Nephron progenitor cell (in vitro differentiated cells): ENCODE measurements at regions not wholly inside any gene's neighbourhood (a gene's known extent, or its start where the extent isn't known, plus 50 kb on each side); places are given as distances from the start of the nearest gene placed in this dataset.

ENCODE experiments used
- DNase-seq: peaks from one replicate; pipeline ENCODE4 v3.0.0; 2021
- H3K27ac Mint-ChIP-seq: 2 replicates; pipeline ENCODE4 v1.8.0; 2021; ENCODE audit warnings: mild to moderate bottlenecking, moderate library complexity, mixed read lengths
- H3K27me3 Mint-ChIP-seq: 2 replicates; pipeline ENCODE4 v1.8.0; 2021; ENCODE audit warnings: mild to moderate bottlenecking, low read depth, mixed read lengths; ENCODE audit not compliant: poor library complexity
- H3K36me3 Mint-ChIP-seq: 2 replicates; pipeline ENCODE4 v1.8.0; 2021; ENCODE audit warnings: low read depth, mixed read lengths
- H3K4me1 Mint-ChIP-seq: 2 replicates; pipeline ENCODE4 v1.8.0; 2021; ENCODE audit warnings: mixed read lengths
- H3K4me3 Mint-ChIP-seq: 2 replicates; pipeline ENCODE4 v1.8.0; 2021; ENCODE audit warnings: mild to moderate bottlenecking, moderate library complexity, mixed read lengths
- H3K9me3 Mint-ChIP-seq: 2 replicates; pipeline ENCODE4 v1.8.0; 2021; ENCODE audit warnings: mild to moderate bottlenecking, moderate library complexity, mixed read lengths
- CTCF ChIP-seq: fragments of 200-600 bp; sonication (generic); IDR thresholded peaks from 2 replicates; pipeline ENCODE4 v1.5.0; 2021; ENCODE audit warnings: antibody characterized with exemption

DNA sequence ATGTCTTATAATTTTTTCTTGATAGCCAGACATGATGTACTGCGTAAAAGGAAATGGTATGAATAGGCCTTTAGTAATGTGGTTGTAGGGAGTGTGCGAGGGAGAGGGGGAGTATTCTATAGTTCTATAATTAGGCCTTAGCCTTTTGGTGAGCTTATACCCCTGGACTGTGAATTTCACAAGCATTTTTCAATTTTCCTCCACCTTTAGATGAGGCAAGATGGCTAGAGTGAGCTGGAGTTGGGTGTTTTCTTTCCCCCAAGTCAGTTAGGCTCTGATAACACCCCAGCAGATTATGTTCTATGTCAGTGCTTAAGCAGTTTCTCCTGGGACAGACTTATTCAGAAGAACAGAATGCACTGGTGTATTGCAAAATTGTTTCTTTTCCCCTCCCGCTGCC is 210.2 kb upstream of the NPY2R start:
- peaks cover 3% of the 10 kb centered on the region for H3K9me3 Mint-ChIP-seq
- no peak for DNase-seq

GRCh38 chr4:154998773-154999172 is 209.7 kb upstream of the NPY2R start:
- Mint-ChIP-seq H3K36me3 (no peaks in the 10 kb centered on the region), H3K27me3 (peaks cover 12% of the 10 kb centered on the region), H3K9me3 (peaks cover 3% of the 10 kb centered on the region), H3K4me3 (no peak overlapping the region), H3K4me1 (no peaks in the 10 kb centered on the region), H3K27ac (no peak overlapping the region)
- no peak for DNase-seq
- no peak for TF ChIP-seq CTCF

More for the DNA sequence above, 210.2 kb upstream of the NPY2R start:
- H3K4me3 Mint-ChIP-seq = no peak overlapping the region
- no peaks in the 10 kb centered on the region for H3K36me3 Mint-ChIP-seq
- H3K27me3 Mint-ChIP-seq = peaks cover 9% of the 10 kb centered on the region
- TF ChIP-seq CTCF = no peak
- no peaks in the 10 kb centered on the region for H3K4me1 Mint-ChIP-seq
- no peak overlapping the region for H3K27ac Mint-ChIP-seq

DNA sequence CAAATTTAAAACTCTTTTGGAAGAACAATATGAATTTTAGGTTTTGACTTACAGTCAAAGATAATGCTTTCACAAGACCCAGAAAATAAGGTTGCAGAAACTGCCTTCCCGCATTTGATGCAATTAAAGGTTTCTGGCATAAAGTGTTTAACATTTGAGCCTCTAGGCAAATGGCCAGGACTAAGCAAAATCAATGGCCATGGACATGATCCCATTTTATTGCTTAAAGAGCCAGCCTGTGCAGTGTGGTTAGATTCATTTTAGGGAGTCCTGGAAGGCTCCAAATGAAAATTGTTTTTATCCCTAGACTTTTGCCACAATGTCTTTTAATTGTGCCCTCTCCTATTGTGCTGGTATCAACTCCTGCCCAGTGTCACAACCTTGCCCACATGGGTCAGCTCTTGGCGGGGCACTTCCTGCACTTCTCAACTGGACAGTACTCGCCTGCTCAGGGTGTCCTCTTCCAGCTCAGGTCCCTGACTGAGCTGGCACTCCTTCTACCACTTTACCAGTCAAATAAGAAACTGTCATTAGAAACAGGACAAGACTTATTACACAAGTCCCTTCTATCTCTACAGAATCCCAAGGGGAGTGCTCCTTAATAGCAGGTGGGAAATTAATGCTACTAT is 208.4 kb upstream of the NPY2R start:
- peaks cover 3% of the 10 kb centered on the region for H3K9me3 Mint-ChIP-seq
- no peak for TF ChIP-seq CTCF
- no peaks in the 10 kb centered on the region for H3K4me1 Mint-ChIP-seq
- no peak overlapping the region for H3K27ac Mint-ChIP-seq
- peaks cover 12% of the 10 kb centered on the region for H3K27me3 Mint-ChIP-seq
- H3K36me3 Mint-ChIP-seq = no peaks in the 10 kb centered on the region
- no peak overlapping the region for H3K4me3 Mint-ChIP-seq
- no peak for DNase-seq

GRCh38 chr4:155001251-155001650 is 207.2 kb upstream of the NPY2R start:
- Mint-ChIP-seq H3K27ac (no peak overlapping the region), H3K36me3 (no peaks in the 10 kb centered on the region), H3K4me1 (peaks cover 10% of the 10 kb centered on the region), H3K4me3 (no peak overlapping the region), H3K9me3 (peaks cover 3% of the 10 kb centered on the region), H3K27me3 (peaks cover 3% of the 10 kb centered on the region)
- DNase-seq = no peak
- TF ChIP-seq CTCF = no peak

- Mint-ChIP-seq H3K4me3 (no peak overlapping the region), H3K27me3 (peaks cover 6% of the 10 kb centered on the region), H3K4me1 (peaks cover 27% of the 10 kb centered on the region), H3K9me3 (peaks cover 3% of the 10 kb centered on the region), H3K36me3 (no peaks in the 10 kb centered on the region), H3K27ac (no peak overlapping the region)
- no peak for DNase-seq
- TF ChIP-seq CTCF = no peak
These were observed 202.9 kb upstream of the NPY2R start for GRCh38 chr4:155005395-155006090.
